Gastroesophageal sphincter (tissue), 4 donors: ENCODE measurements at regions not wholly inside any gene's neighbourhood (a gene's known extent, or its start where the extent isn't known, plus 50 kb on each side); places are given as distances from the start of the nearest gene placed in this dataset.

ENCODE experiments used
- ATAC-seq: fragments of 150-250 bp; one replicate; pipeline ENCODE4 v1.9.1; 2016; ENCODE audit warnings: mild to moderate bottlenecking, moderate library complexity
- H3K27ac ChIP-seq, 4 donors: fragments of 200-600 bp; sonication (generic) in 3 of 4; 1 replicate in 3 of 4; 2 replicates in 1 of 4; pipeline ENCODE4 v1.5.1; 2016 to 2019
- H3K27me3 ChIP-seq: fragments of 200-600 bp; sonication (generic); one replicate; pipeline ENCODE4 v1.5.1; 2019
- H3K36me3 ChIP-seq, 2 donors: fragments of 200-600 bp; sonication (generic); one replicate each; pipeline ENCODE4 v1.5.1; 2019; ENCODE audit warnings: control low read depth in 1 of 2
- H3K4me1 ChIP-seq, 3 donors: fragments of 200-600 bp; sonication (generic); 1 replicate in 2 of 3; 2 replicates in 1 of 3; pipeline ENCODE4 v1.5.1; 2016 to 2019; ENCODE audit warnings: control low read depth in 2 of 3
- H3K4me3 ChIP-seq, 2 donors: fragments of 200-600 bp; sonication (generic); one replicate each; pipeline ENCODE4 v1.5.1; 2019; ENCODE audit warnings: mild to moderate bottlenecking in 1 of 2, moderate library complexity in 1 of 2
- H3K9me3 ChIP-seq, 3 donors: fragments of 200-600 bp; sonication (generic); one replicate each; pipeline ENCODE4 v1.5.1; 2017 to 2019; ENCODE audit warnings: control low read depth in 2 of 3
- CTCF ChIP-seq, 4 experiments: fragments of 200-600 bp in 2 of 4; fragments of 450-650 bp in 2 of 4; sonication (generic) in 1 of 4; IDR thresholded peaks; one replicate each; pipeline ENCODE4 v1.5.1; 2017 to 2019; ENCODE audit warnings: antibody characterized with exemption in 4 of 4, mild to moderate bottlenecking in 2 of 4, moderate library complexity in 2 of 4
- EP300 ChIP-seq: sonication (generic); formaldehyde crosslinking; IDR thresholded peaks from one replicate; pipeline ENCODE4 v1.6.1; 2017; ENCODE audit warnings: antibody characterized with exemption, mild to moderate bottlenecking
- POLR2A ChIP-seq, 2 donors: fragments of 450-650 bp; IDR thresholded peaks; one replicate each; pipeline ENCODE4 v1.6.1; 2017; ENCODE audit warnings: antibody characterized with exemption in 2 of 2, mild to moderate bottlenecking in 2 of 2, moderate library complexity in 1 of 2
- POLR2AphosphoS5 ChIP-seq: sonication (generic); formaldehyde crosslinking; IDR thresholded peaks from one replicate; pipeline ENCODE4 v1.6.1; 2017; ENCODE audit warnings: antibody characterized with exemption
- WGBS, 2 donors: methylation state at CpG; one replicate each; pipeline ENCODE4 v1.1.5; 2018; ENCODE audit warnings: low coverage in 1 of 2; 5-methylcytosine and 5-hydroxymethylcytosine counted together

GRCh38 chr10:130795819-130796218, 515.7 kb downstream of the TCERG1L start:
- WGBS, 2 donors = 80 to 85% methylated on average over 4 to 6 of the region's 11 CpGs
- TF ChIP-seq POLR2A (IDR thresholded peaks at IDR 0.05) = no peak
- TF ChIP-seq EP300 = no peak
- TF ChIP-seq CTCF (IDR thresholded peaks at IDR 0.05) = no peak
- no peak for TF ChIP-seq POLR2AphosphoS5
- no peak overlapping the region for H3K27ac ChIP-seq
- H3K4me1 ChIP-seq = no peaks in the 10 kb centered on the region
- H3K9me3 ChIP-seq = no peaks in the 10 kb centered on the region
- no peak for ATAC-seq
- H3K27me3 ChIP-seq = peaks cover 32% of the 10 kb centered on the region
- H3K36me3 ChIP-seq = no peaks in the 10 kb centered on the region
- H3K4me3 ChIP-seq = no peak overlapping the region

- 54 to 84% methylated on average over 4 to 5 of the region's 6 CpGs for WGBS, 2 donors
- H3K4me3 ChIP-seq = no peak overlapping the region
- H3K4me1 ChIP-seq = no peaks in the 10 kb centered on the region
- no peaks in the 10 kb centered on the region for H3K9me3 ChIP-seq
- no peaks in the 10 kb centered on the region for H3K36me3 ChIP-seq
- no peak overlapping the region for H3K27ac ChIP-seq
- H3K27me3 ChIP-seq = peaks cover 13% of the 10 kb centered on the region
- TF ChIP-seq POLR2AphosphoS5 (no peak), EP300 (no peak), POLR2A (IDR thresholded peaks at IDR 0.05) (no peak), CTCF (IDR thresholded peaks at IDR 0.05) (no peak)
- no peak for ATAC-seq
Measured at GRCh38 chr10:130799532-130799931, 512.0 kb downstream of the TCERG1L start.

GRCh38 chr10:130800281-130800680, 511.2 kb downstream of the TCERG1L start:
- no peak for TF ChIP-seq CTCF (IDR thresholded peaks at IDR 0.05)
- ATAC-seq = no peak
- no peak overlapping the region for H3K27ac ChIP-seq
- no peaks in the 10 kb centered on the region for H3K9me3 ChIP-seq
- no peak overlapping the region for H3K4me3 ChIP-seq
- peaks cover 14% of the 10 kb centered on the region for H3K27me3 ChIP-seq
- 60% methylated on average over 1 of the region's 12 CpGs; no CpG with 5 or more reads in 1 of the 2 donors for WGBS, 2 donors
- no peaks in the 10 kb centered on the region for H3K36me3 ChIP-seq
- no peaks in the 10 kb centered on the region for H3K4me1 ChIP-seq

- no peaks in the 10 kb centered on the region for H3K36me3 ChIP-seq
- H3K27ac ChIP-seq = no peak overlapping the region
- TF ChIP-seq POLR2A (IDR thresholded peaks at IDR 0.05) (no peak), CTCF (IDR thresholded peaks at IDR 0.05) (no peak), EP300 (no peak), POLR2AphosphoS5 (no peak)
- 67 to 100% methylated on average over 1 to 2 of the region's 8 CpGs for WGBS, 2 donors
- no peak for ATAC-seq
- no peaks in the 10 kb centered on the region for H3K4me1 ChIP-seq
- H3K9me3 ChIP-seq = no peaks in the 10 kb centered on the region
- no peak overlapping the region for H3K4me3 ChIP-seq
- peaks cover 14% of the 10 kb centered on the region for H3K27me3 ChIP-seq
Measured at GRCh38 chr10:130801276-130801675, 510.2 kb downstream of the TCERG1L start.

GRCh38 chr10:130801784-130802183, 509.7 kb downstream of the TCERG1L start:
- Histone ChIP-seq H3K27me3 (peaks cover 14% of the 10 kb centered on the region), H3K4me1 (no peaks in the 10 kb centered on the region), H3K27ac (no peak overlapping the region), H3K36me3 (no peaks in the 10 kb centered on the region), H3K4me3 (no peak overlapping the region), H3K9me3 (no peaks in the 10 kb centered on the region)
- ATAC-seq = no peak
- WGBS, 2 donors = 76% methylated on average over 7 of the region's 19 CpGs; no CpG with 5 or more reads in 1 of the 2 donors
- no peak for TF ChIP-seq POLR2A (IDR thresholded peaks at IDR 0.05)
- no peak for TF ChIP-seq POLR2AphosphoS5
